Fibroblast of villous mesenchyme (primary cell): ENCODE measurements at regions not wholly inside any gene's neighbourhood (a gene's known extent, or its start where the extent isn't known, plus 50 kb on each side); places are given as distances from the start of the nearest gene placed in this dataset.
"Not testable (repeated sequence)": the region's sequence is repeated elsewhere in the genome, so short reads cannot be mapped to it uniquely, and the experiment has no call there.

Experiments
- DNase-seq: peaks from one replicate; pipeline ENCODE4 v3.0.0-alpha.2; 2010; ENCODE audit warnings: low read depth
- H3K4me3 ChIP-seq: 2 replicates; pipeline ENCODE4 v1.5.1; 2011; ENCODE audit warnings: low read depth, mild to moderate bottlenecking, low read length
- TF ChIP-seq, protein P1 (sequence below): IDR thresholded peaks from 2 replicates; pipeline ENCODE4 v1.5.1; 2012; ENCODE audit warnings: low read depth, mild to moderate bottlenecking, low read length; ENCODE audit not compliant: insufficient read depth

DNA sequence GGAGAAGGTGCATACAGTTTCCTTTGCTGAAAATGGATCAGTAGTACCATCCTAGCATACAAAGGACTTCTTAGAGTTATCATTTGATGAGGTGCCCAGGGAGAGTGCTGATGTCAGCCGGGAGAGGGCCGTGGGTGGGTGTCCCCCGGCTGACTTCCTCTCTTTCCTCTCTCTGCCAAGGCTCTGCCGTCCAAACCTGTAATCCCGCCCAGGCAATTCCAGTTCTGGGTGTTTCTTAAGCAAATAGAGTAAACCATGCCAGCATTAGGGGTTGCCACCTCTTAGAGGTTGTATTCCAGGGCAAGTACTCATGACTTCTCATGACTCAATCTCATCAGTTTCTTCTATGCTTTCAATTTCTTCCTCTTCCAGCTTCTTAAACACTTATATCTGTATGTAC lies 117.2 kb downstream of the GATA6 start:
- no peak for DNase-seq
- H3K4me3 ChIP-seq, result no peak overlapping the region
- TF ChIP-seq, protein P1, sequence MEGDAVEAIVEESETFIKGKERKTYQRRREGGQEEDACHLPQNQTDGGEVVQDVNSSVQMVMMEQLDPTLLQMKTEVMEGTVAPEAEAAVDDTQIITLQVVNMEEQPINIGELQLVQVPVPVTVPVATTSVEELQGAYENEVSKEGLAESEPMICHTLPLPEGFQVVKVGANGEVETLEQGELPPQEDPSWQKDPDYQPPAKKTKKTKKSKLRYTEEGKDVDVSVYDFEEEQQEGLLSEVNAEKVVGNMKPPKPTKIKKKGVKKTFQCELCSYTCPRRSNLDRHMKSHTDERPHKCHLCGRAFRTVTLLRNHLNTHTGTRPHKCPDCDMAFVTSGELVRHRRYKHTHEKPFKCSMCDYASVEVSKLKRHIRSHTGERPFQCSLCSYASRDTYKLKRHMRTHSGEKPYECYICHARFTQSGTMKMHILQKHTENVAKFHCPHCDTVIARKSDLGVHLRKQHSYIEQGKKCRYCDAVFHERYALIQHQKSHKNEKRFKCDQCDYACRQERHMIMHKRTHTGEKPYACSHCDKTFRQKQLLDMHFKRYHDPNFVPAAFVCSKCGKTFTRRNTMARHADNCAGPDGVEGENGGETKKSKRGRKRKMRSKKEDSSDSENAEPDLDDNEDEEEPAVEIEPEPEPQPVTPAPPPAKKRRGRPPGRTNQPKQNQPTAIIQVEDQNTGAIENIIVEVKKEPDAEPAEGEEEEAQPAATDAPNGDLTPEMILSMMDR, result no peak

DNA sequence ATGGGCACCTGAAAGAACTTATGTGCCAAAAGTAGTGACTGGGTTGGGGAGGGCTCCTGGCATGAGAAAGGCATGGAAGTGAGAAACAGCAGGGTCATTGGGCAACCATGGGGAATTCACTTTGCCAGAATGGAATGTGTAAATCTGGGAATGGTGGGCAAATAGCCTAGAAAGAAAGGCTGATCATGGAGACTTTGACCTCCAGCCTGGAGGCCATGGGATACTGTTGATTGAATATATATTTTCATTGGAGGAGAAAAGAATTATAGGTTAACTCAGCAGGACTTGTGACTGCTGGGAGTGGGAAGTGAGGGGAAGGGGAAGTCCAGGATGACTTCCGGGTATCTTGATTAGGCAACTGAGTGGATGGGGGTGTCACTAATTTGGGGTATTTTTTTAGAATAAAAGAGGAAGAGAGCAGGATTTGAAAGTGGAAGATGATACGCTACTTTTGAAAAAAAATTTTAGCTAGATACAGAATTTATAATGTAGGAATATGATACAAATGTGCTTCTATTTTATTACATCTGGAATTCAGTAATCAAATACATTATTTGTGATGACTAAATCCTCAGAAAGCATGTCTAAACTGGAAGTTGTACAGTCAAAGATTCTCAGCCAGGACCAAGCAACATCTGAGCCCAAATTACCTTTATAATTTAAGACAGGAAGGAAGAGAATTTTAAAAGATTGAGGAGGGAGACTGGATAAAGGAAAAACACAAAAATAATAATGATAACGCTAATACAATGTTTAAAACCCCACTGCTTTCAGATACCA lies 116.2 kb downstream of the GATA6 start:
- no peak overlapping the region for H3K4me3 ChIP-seq
- no peak for DNase-seq
- TF ChIP-seq, protein P1, result no peak

DNA sequence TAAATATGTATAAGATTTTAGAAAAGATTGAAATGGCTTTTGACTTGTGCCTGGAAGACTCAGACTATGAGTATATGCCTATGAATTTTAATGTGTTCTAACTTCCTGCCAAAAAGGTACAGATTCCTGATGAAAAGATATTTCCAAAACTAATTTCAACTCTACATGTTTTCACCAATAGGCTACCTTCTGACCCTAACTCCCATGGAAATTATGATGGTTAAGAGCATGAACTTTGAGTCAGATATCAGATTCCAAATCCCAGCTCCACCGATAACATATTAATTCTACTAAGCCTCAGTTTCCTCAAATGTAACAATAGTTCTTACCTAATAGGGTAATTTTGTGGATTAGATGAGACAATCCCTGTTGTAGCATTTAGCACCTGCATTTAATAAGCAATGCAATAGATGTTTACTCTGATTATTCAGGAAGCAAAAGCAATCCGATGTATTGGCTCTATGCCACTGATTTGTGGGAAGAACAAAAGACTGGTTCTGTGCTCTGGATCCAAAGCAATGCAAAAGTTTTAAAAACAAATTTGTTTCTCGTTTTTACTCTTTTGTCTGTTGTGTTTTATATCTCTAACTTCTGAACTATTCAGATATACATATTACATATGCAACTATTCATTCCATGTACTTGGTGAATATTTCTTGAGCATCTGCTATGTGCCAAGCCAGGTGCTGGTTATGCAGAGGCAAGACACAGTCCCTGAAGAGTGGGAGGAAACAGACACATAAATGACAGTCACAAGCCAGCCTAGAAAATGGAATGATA lies 115.4 kb downstream of the GATA6 start:
- no peak overlapping the region for H3K4me3 ChIP-seq
- no peak for DNase-seq
- TF ChIP-seq, protein P1, result no peak

DNA sequence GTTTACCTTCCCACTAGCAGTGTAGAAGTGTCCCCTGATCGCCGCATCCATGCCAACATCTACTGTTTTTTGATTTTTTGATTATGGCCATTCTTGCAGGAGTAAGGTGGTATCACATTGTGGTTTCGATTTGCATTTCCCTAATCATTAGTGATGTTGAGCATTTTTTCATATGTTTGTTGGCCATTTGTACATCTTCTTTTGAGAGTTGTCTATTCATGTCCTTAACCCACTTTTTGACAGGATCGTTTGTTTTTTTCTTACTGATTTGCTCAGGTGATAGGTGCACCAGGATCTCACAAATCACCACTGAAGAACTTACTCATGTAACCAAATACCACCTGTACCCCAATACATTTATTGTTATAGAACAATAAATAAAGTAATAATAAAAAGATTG lies 114.5 kb downstream of the GATA6 start:
- not testable (repeated sequence) for DNase-seq, H3K4me3 ChIP-seq

DNA sequence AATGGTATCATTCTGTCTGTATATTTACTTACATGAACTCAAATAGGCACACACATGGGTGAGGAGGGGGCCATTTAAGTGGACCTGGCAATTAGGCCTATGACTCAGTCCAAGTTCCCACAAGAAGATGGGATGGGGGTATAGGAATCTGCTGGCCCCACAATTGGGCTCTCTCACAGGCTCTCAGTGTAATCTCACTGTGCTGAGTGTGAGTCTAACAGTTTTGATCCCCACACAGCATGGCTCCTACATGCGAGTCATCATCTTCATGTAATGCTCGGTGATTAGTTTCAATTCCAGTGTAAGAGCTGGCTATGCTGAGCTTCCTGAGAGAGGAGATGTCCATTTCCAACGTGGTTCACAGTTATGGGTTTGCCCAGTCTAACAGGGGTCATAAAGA lies 114.0 kb downstream of the GATA6 start:
- DNase-seq, result no peak
- TF ChIP-seq, protein P1, result no peak
- H3K4me3 ChIP-seq, result no peak overlapping the region

DNA sequence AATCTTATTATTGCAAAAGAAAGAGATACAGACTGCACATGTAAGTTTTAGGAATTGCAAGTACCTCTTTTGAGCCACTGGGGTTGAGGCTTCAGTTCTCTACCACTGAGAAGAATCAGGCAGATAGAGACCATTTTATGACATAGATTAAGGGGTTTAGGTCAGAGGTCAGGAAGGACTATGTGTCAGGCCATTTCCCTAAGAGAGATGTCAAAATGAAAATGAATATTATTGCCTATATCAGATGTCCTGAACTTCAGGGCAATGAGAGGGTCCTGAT lies 113.7 kb downstream of the GATA6 start:
- DNase-seq, result no peak
- TF ChIP-seq, protein P1, result no peak
- H3K4me3 ChIP-seq, result no peak overlapping the region

DNA sequence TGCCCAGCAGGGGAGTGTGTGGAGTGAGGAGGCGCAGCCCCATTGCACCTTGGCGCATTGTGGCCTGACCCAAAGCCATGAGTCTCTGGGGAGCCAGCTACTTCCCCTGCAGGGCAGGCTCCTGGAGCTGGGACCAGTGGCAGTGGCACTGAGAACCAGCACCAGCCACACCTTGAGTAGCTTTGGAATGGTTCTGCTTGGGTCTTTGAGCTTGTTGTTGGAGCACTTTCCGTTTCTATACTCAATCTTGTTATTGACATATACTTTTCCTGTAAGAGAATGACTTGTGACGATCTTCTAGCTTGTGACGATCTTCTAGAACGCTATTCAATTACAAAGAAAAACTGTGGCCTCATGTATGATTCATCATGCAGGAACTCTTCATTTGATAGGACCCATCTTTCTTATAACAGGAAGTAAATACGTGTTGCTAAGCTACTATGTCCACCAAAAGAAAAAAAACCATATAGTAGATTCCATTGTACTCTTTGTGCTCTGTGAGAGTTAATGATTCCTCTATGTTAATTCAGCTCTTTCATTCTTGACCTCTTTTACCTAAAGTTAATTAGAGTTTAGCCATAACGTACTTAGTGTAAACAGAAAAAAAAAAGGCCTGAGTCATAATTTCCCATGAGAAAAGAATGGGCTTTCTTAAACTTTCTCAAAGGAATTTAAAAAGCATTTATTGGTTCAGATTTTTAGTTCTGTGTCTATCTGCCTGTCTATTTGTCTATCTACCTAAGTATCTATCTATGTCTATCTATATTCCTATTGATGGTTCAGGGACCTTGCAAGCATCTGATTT lies 113.1 kb downstream of the GATA6 start:
- TF ChIP-seq, protein P1, result no peak
- DNase-seq, result peak; percentile 84
- H3K4me3 ChIP-seq, result no peak overlapping the region
